Testis (tissue), 2 donors: ENCODE measurements at regions not wholly inside any gene's neighbourhood (a gene's known extent, or its start where the extent isn't known, plus 50 kb on each side); places are given as distances from the start of the nearest gene placed in this dataset.

Source experiments
- POLR2A ChIP-seq: fragments of 450-650 bp; IDR thresholded peaks from one replicate; pipeline ENCODE4 v1.6.1; 2017; ENCODE audit warnings: antibody characterized with exemption, mild to moderate bottlenecking, moderate library complexity
- TF ChIP-seq, protein P1 (sequence below), 3 experiments: fragments of 450-650 bp in 2 of 3; fragments of 200-600 bp in 1 of 3; sonication (generic) in 1 of 3; IDR thresholded peaks; one replicate each; pipeline ENCODE4 v1.5.1; 2016 to 2019; ENCODE audit warnings: antibody characterized with exemption in 3 of 3, mild to moderate bottlenecking in 2 of 3, moderate library complexity in 1 of 3

DNA sequence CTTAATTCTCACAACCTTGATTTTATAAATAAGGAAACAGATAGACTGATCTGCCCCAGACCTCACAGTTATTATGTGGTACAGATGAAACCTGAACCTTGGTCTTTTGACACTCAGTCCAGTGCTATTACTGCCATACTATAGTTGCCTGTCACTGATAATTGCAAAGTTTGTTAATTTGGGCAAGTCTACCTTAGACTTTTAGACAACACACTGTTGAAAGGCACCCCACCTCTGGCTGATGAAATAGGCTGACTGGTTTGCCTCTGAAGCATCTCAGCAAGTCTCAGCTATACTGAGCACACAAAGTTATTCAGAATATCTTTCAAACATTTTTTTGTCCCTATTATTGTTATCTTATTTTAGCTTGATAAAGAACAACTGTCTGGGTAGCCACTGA lies 53.1 kb upstream of the MAP4 start:
- TF ChIP-seq POLR2A: no peak
- TF ChIP-seq, protein P1, sequence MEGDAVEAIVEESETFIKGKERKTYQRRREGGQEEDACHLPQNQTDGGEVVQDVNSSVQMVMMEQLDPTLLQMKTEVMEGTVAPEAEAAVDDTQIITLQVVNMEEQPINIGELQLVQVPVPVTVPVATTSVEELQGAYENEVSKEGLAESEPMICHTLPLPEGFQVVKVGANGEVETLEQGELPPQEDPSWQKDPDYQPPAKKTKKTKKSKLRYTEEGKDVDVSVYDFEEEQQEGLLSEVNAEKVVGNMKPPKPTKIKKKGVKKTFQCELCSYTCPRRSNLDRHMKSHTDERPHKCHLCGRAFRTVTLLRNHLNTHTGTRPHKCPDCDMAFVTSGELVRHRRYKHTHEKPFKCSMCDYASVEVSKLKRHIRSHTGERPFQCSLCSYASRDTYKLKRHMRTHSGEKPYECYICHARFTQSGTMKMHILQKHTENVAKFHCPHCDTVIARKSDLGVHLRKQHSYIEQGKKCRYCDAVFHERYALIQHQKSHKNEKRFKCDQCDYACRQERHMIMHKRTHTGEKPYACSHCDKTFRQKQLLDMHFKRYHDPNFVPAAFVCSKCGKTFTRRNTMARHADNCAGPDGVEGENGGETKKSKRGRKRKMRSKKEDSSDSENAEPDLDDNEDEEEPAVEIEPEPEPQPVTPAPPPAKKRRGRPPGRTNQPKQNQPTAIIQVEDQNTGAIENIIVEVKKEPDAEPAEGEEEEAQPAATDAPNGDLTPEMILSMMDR (IDR thresholded peaks at IDR 0.05): no peak
